H9 (cell line): ENCODE measurements at regions not wholly inside any gene's neighbourhood (a gene's known extent, or its start where the extent isn't known, plus 50 kb on each side); places are given as distances from the start of the nearest gene placed in this dataset.

Source experiments
- DNase-seq: peaks from one replicate; pipeline ENCODE4 v3.0.0-alpha.2; 2017
- H2AFZ ChIP-seq: one replicate; pipeline ENCODE4 v1.6.1; 2013; ENCODE audit warnings: mild to moderate bottlenecking, low read length, control low read depth, moderate library complexity
- H2AK5ac ChIP-seq: 2 replicates; pipeline ENCODE4 v1.6.1; 2013; ENCODE audit warnings: low read length, control low read depth, mixed read lengths; ENCODE audit not compliant: insufficient read length
- H2BK120ac ChIP-seq: one replicate; pipeline ENCODE4 v1.6.1; 2013; ENCODE audit warnings: low read depth, mild to moderate bottlenecking, low read length, control low read depth, inconsistent platforms; ENCODE audit not compliant: poor library complexity, severe bottlenecking
- H2BK12ac ChIP-seq: 2 replicates; pipeline ENCODE4 v1.6.1; 2013; ENCODE audit warnings: low read length, control low read depth, mixed read lengths, low read depth; ENCODE audit not compliant: insufficient read length
- H2BK15ac ChIP-seq: 2 replicates; pipeline ENCODE4 v1.6.1; 2013; ENCODE audit warnings: low read depth, low read length, control low read depth
- H2BK20ac ChIP-seq: one replicate; pipeline ENCODE4 v1.6.1; 2013; ENCODE audit warnings: low read depth, mild to moderate bottlenecking, low read length, control low read depth, inconsistent platforms; ENCODE audit not compliant: poor library complexity, severe bottlenecking
- H2BK5ac ChIP-seq: 2 replicates; pipeline ENCODE4 v1.6.1; 2013; ENCODE audit warnings: low read length, control low read depth, mixed read lengths; ENCODE audit not compliant: insufficient read length
- H3K14ac ChIP-seq: 2 replicates; pipeline ENCODE4 v1.6.1; 2013; ENCODE audit warnings: low read length, control low read depth; ENCODE audit not compliant: insufficient read depth
- H3K18ac ChIP-seq: 2 replicates; pipeline ENCODE4 v1.6.1; 2013; ENCODE audit warnings: low read depth, mild to moderate bottlenecking, mixed read lengths, low read length, control low read depth; ENCODE audit not compliant: insufficient read length
- H3K23ac ChIP-seq: 2 replicates; pipeline ENCODE4 v1.6.1; 2013; ENCODE audit warnings: low read length, control low read depth, mixed read lengths, low read depth; ENCODE audit not compliant: insufficient read length
- H3K23me2 ChIP-seq: 2 replicates; pipeline ENCODE4 v1.6.1; 2013; ENCODE audit warnings: low read depth, mild to moderate bottlenecking, mixed read lengths, low read length, control low read depth; ENCODE audit not compliant: insufficient read length, poor library complexity, severe bottlenecking
- H3K27ac ChIP-seq: 2 replicates; pipeline ENCODE4 v1.5.1; 2013; ENCODE audit warnings: low read length, control low read depth, mixed read lengths, low read depth; ENCODE audit not compliant: insufficient read length
- H3K27me3 ChIP-seq: 2 replicates; pipeline ENCODE4 v1.6.1; 2013; ENCODE audit warnings: low read length, control low read depth, inconsistent platforms; ENCODE audit not compliant: insufficient read depth
- H3K4ac ChIP-seq: 2 replicates; pipeline ENCODE4 v1.6.1; 2013; ENCODE audit warnings: low read depth, mild to moderate bottlenecking, control low read depth, inconsistent platforms, low read length, moderate library complexity
- H3K4me1 ChIP-seq: 2 replicates; pipeline ENCODE4 v1.6.1; 2013; ENCODE audit warnings: low read length, control low read depth, inconsistent platforms; ENCODE audit not compliant: insufficient read depth
- H3K4me2 ChIP-seq: 2 replicates; pipeline ENCODE4 v1.6.1; 2013; ENCODE audit warnings: low read length, control low read depth, mixed read lengths; ENCODE audit not compliant: insufficient read length, insufficient read depth
- H3K56ac ChIP-seq: 2 replicates; pipeline ENCODE4 v1.6.1; 2013; ENCODE audit warnings: low read depth, mild to moderate bottlenecking, mixed read lengths, low read length, control low read depth; ENCODE audit not compliant: insufficient read length
- H3K79me1 ChIP-seq: 2 replicates; pipeline ENCODE4 v1.6.1; 2013; ENCODE audit warnings: low read depth, mild to moderate bottlenecking, moderate library complexity, low read length, control low read depth, inconsistent platforms; ENCODE audit not compliant: insufficient read depth, poor library complexity, severe bottlenecking
- H3K79me2 ChIP-seq: 2 replicates; pipeline ENCODE4 v1.6.1; 2013; ENCODE audit warnings: low read length, control low read depth, inconsistent platforms; ENCODE audit not compliant: insufficient read depth
- H3K9ac ChIP-seq: 2 replicates; pipeline ENCODE4 v1.6.1; 2013; ENCODE audit warnings: low read length, control low read depth, mixed read lengths; ENCODE audit not compliant: insufficient read length; ENCODE audit errors: extremely low read depth
- H3K9me3 ChIP-seq: one replicate; pipeline ENCODE4 v1.6.1; 2013; ENCODE audit warnings: low read depth, low read length, inconsistent platforms; ENCODE audit not compliant: control insufficient read depth
- H3T11ph ChIP-seq: one replicate; pipeline ENCODE4 v1.6.1; 2013; ENCODE audit warnings: mild to moderate bottlenecking, low read length, control low read depth, inconsistent platforms
- H4K20me1 ChIP-seq: one replicate; pipeline ENCODE4 v1.6.1; 2013; ENCODE audit not compliant: control insufficient read depth, insufficient read length, insufficient read depth
- H4K5ac ChIP-seq: 2 replicates; pipeline ENCODE4 v1.6.1; 2013; ENCODE audit warnings: low read depth, mild to moderate bottlenecking, mixed read lengths, low read length, control low read depth; ENCODE audit not compliant: insufficient read length
- H4K8ac ChIP-seq: replicated peaks from 2 replicates; pipeline ENCODE4 v1.6.1; 2013; ENCODE audit warnings: low read length, control low read depth, mixed read lengths, low read depth; ENCODE audit not compliant: insufficient read length
- H4K91ac ChIP-seq: 2 replicates; pipeline ENCODE4 v1.6.1; 2013; ENCODE audit warnings: low read depth, mild to moderate bottlenecking, moderate library complexity, mixed read lengths, low read length, control low read depth; ENCODE audit not compliant: insufficient read length
- H3K27ac Mint-ChIP-seq, 3 experiments: 2 replicates in 2 of 3; 3 replicates in 1 of 3; pipeline ENCODE4 v1.8.0; 2020 to 2021; ENCODE audit warnings: mixed read lengths in 3 of 3, mild to moderate bottlenecking in 1 of 3, moderate library complexity in 1 of 3
- H3K27me3 Mint-ChIP-seq: 2 replicates; pipeline ENCODE4 v1.8.0; 2021; ENCODE audit warnings: low read depth, mild to moderate bottlenecking, moderate library complexity, mixed read lengths
- H3K36me3 Mint-ChIP-seq, 3 experiments: 2 replicates in 2 of 3; 3 replicates in 1 of 3; pipeline ENCODE4 v1.8.0; 2020 to 2021; ENCODE audit warnings: low read depth in 3 of 3, mixed read lengths in 3 of 3; ENCODE audit not compliant: insufficient read depth in 1 of 3
- H3K4me1 Mint-ChIP-seq, 2 experiments: 2 replicates each; pipeline ENCODE4 v1.8.0; 2020; ENCODE audit warnings: mixed read lengths in 2 of 2
- H3K4me3 Mint-ChIP-seq, 2 experiments: 2 replicates in 1 of 2; 3 replicates in 1 of 2; pipeline ENCODE4 v1.8.0; 2020 to 2021; ENCODE audit warnings: mild to moderate bottlenecking in 2 of 2, mixed read lengths in 2 of 2, moderate library complexity in 1 of 2
- H3K9me3 Mint-ChIP-seq, 2 experiments: 2 replicates in 1 of 2; 3 replicates in 1 of 2; pipeline ENCODE4 v1.8.0; 2020; ENCODE audit warnings: mild to moderate bottlenecking in 2 of 2, mixed read lengths in 2 of 2, moderate library complexity in 1 of 2
- WGBS: extraction: QIAGEN DNeasy Blood & Tissue Kit; methylation state at CpG from one replicate; pipeline ENCODE4 v1.1.7; 2013; ENCODE audit warnings: missing lambda C conversion rate, low lambda C conversion rate, mixed read lengths; ENCODE audit not compliant: insufficient read length; ENCODE audit errors: extremely low coverage; 5-methylcytosine and 5-hydroxymethylcytosine counted together
- TF ChIP-seq, protein P1 (sequence below): fragments of 200-600 bp; sonication (generic); conservative IDR thresholded peaks from 3 replicates; pipeline ENCODE4 v1.8.0; 2021; ENCODE audit warnings: antibody characterized with exemption, mild to moderate bottlenecking

DNA sequence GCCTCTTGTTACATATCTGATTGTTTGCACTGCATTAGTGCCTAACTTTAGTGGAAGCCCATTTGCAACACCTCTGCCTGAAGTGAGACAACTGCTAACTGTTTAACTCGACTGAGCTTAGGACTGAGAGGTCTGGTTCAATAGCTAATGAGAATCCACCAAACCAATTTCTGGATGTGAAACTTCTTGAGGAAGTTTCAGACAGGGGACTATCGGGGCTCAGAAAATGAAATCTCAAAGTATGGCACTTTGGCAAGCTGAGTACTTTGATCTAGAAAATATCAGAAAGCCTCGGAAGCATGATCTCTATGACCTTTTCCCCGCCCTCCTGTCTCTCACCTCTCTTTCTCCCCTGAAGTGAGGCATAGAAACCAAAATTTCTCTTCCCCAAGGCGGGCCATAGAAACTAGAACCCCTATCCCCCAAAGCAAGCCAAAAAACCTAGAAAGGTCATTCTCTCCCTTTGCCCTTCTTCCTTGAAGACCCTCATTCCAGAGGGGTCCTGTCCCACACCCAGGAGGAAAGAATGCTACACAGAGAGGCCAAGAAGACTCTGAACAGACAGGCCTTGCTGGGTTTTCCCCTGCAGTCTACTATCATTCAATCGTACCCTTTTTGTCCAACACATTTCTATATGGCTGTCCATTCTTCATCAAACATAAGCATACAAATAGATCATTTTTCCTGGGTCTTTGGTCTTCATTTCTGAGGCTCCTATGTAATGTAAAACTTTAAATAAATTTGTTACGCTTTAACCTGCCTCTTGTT is 69.6 kb upstream of the CREB1 start:
- Histone ChIP-seq H2BK12ac (no peak overlapping the region), H2BK20ac (peak overlapping the region; percentile 90), H3K14ac (no peak overlapping the region), H2BK15ac (no peak overlapping the region), H3K27ac (no peak overlapping the region), H4K20me1 (no peaks in the 10 kb centered on the region), H3K4ac (no peak overlapping the region), H3K27me3 (no peaks in the 10 kb centered on the region), H3K23me2 (no peaks in the 10 kb centered on the region), H3K9me3 (no peaks in the 10 kb centered on the region), H4K5ac (no peak overlapping the region), H3K9ac (no peak overlapping the region), H3K18ac (no peak overlapping the region), H3K23ac (no peak overlapping the region), H2AK5ac (no peak overlapping the region), H2AFZ (peak overlapping the region; percentile 36), H4K91ac (no peak overlapping the region), H3K4me2 (no peak overlapping the region), H2BK120ac (no peak overlapping the region), H2BK5ac (no peak overlapping the region), H3K4me1 (no peaks in the 10 kb centered on the region), H3T11ph (no peak overlapping the region), H3K79me2 (no peaks in the 10 kb centered on the region), H3K79me1 (no peaks in the 10 kb centered on the region), H4K8ac (no peak overlapping the region), H3K56ac (no peak overlapping the region)
- Mint-ChIP-seq H3K36me3 (peaks cover 0 to 5% (median 0%) of the 10 kb centered on the region in 3 experiments; a peak in 3 of 7 replicates), H3K27ac (peak overlapping the region; percentile 72 to 88 (median 80); a peak in 5 of 7 replicates), H3K4me3 (no peak overlapping the region), H3K9me3 (peaks cover 1% of the 10 kb centered on the region in 2 experiments; a peak in 2 of 5 replicates), H3K27me3 (peaks cover 1% of the 10 kb centered on the region; the same call in 1 of the 2 replicates), H3K4me1 (peaks cover 16% of the 10 kb centered on the region in 2 experiments)
- no peak for DNase-seq
- WGBS: no CpG with 5 or more reads among the region's 7 CpGs
- TF ChIP-seq, protein P1, sequence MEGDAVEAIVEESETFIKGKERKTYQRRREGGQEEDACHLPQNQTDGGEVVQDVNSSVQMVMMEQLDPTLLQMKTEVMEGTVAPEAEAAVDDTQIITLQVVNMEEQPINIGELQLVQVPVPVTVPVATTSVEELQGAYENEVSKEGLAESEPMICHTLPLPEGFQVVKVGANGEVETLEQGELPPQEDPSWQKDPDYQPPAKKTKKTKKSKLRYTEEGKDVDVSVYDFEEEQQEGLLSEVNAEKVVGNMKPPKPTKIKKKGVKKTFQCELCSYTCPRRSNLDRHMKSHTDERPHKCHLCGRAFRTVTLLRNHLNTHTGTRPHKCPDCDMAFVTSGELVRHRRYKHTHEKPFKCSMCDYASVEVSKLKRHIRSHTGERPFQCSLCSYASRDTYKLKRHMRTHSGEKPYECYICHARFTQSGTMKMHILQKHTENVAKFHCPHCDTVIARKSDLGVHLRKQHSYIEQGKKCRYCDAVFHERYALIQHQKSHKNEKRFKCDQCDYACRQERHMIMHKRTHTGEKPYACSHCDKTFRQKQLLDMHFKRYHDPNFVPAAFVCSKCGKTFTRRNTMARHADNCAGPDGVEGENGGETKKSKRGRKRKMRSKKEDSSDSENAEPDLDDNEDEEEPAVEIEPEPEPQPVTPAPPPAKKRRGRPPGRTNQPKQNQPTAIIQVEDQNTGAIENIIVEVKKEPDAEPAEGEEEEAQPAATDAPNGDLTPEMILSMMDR: no peak
